Suprapubic skin (tissue), 3 donors: ENCODE measurements at regions not wholly inside any gene's neighbourhood (a gene's known extent, or its start where the extent isn't known, plus 50 kb on each side); places are given as distances from the start of the nearest gene placed in this dataset.

Source experiments
- CTCF ChIP-seq, 2 donors: fragments of 200-600 bp in 1 of 2; fragments of 450-650 bp in 1 of 2; sonication (generic) in 1 of 2; IDR thresholded peaks; one replicate each; pipeline ENCODE4 v1.5.1; 2016 to 2019; ENCODE audit warnings: antibody characterized with exemption in 2 of 2, mild to moderate bottlenecking in 1 of 2, moderate library complexity in 1 of 2
- EP300 ChIP-seq: sonication (generic); formaldehyde crosslinking; IDR thresholded peaks from one replicate; pipeline ENCODE4 v1.6.1; 2017; ENCODE audit warnings: antibody characterized with exemption
- POLR2A ChIP-seq, 2 donors: fragments of 450-650 bp; IDR thresholded peaks; one replicate each; pipeline ENCODE4 v1.6.1; 2017; ENCODE audit warnings: antibody characterized with exemption in 2 of 2, mild to moderate bottlenecking in 2 of 2, moderate library complexity in 2 of 2

GRCh38 chr13:82627183-82627582 lies 1255.1 kb downstream of the SLITRK1 start:
- TF ChIP-seq POLR2A (IDR thresholded peaks at IDR 0.05) (no peak), EP300 (no peak), CTCF (IDR thresholded peaks at IDR 0.05) (no peak)
